ENCODE measurements at regions not wholly inside any gene's neighbourhood (a gene's known extent, or its start where the extent isn't known, plus 50 kb on each side); places are given as distances from the start of the nearest gene placed in this dataset.

GRCh38 chr21:24046829-24047443, 1560.3 kb downstream of the MRPL39 start:
- DNase-seq, result no peak

- no peak for DNase-seq
These were observed 1561.5 kb downstream of the MRPL39 start for GRCh38 chr21:24045775-24046215.

GRCh38 chr21:24045373-24045772, 1561.9 kb downstream of the MRPL39 start:
- no peak for DNase-seq

GRCh38 chr21:24042687-24043086, 1564.6 kb downstream of the MRPL39 start:
- DNase-seq, result no peak

- no peak for DNase-seq
These were observed 1574.5 kb downstream of the MRPL39 start for GRCh38 chr21:24032709-24033232.

GRCh38 chr21:24027396-24027795, 1579.9 kb downstream of the MRPL39 start:
- no peak for DNase-seq

- no peak for DNase-seq
These were observed 1582.2 kb downstream of the MRPL39 start for GRCh38 chr21:24025101-24025500.

GRCh38 chr21:24023936-24024335, 1583.3 kb downstream of the MRPL39 start:
- no peak for DNase-seq

GRCh38 chr21:24023402-24023801, 1583.9 kb downstream of the MRPL39 start:
- DNase-seq, result no peak

- DNase-seq, result no peak
These were observed 1592.9 kb downstream of the MRPL39 start for GRCh38 chr21:24014381-24014780.

GRCh38 chr21:24011087-24011486, 1596.2 kb downstream of the MRPL39 start:
- DNase-seq, result no peak

- no peak for DNase-seq
These were observed 1599.7 kb downstream of the MRPL39 start for GRCh38 chr21:24007592-24007991.

GRCh38 chr21:23986987-23987386, 1620.3 kb downstream of the MRPL39 start:
- DNase-seq, result no peak

GRCh38 chr21:23986214-23986613, 1621.1 kb downstream of the MRPL39 start:
- DNase-seq, result no peak

GRCh38 chr21:23982546-23982945, 1624.7 kb downstream of the MRPL39 start:
- no peak for DNase-seq

GRCh38 chr21:23977971-23978370, 1629.3 kb downstream of the MRPL39 start:
- peak; percentile 30 for DNase-seq

GRCh38 chr21:23968722-23969647, 1638.3 kb downstream of the MRPL39 start:
- peak; percentile 43 for DNase-seq

GRCh38 chr21:23968008-23968407, 1639.3 kb downstream of the MRPL39 start:
- no peak for DNase-seq

GRCh38 chr21:23963454-23963853, 1643.8 kb downstream of the MRPL39 start:
- DNase-seq, result no peak

- DNase-seq, result no peak
These were observed 1646.5 kb downstream of the MRPL39 start for GRCh38 chr21:23960769-23961168.

- DNase-seq, result no peak
These were observed 1652.0 kb downstream of the MRPL39 start for GRCh38 chr21:23955135-23955843.

- no peak for DNase-seq
These were observed 1655.0 kb downstream of the MRPL39 start for GRCh38 chr21:23952269-23952668.

- DNase-seq, result no peak
These were observed 1656.0 kb downstream of the MRPL39 start for GRCh38 chr21:23951251-23951650.
